HUES48 (cell line): ENCODE measurements at regions not wholly inside any gene's neighbourhood (a gene's known extent, or its start where the extent isn't known, plus 50 kb on each side); places are given as distances from the start of the nearest gene placed in this dataset.

Experiments used
- H3K27ac ChIP-seq: one replicate; pipeline ENCODE4 v1.7.0; 2013; ENCODE audit warnings: low read depth, low read length, inconsistent platforms
- H3K27me3 ChIP-seq: 2 replicates; pipeline ENCODE4 v1.6.1; 2013; ENCODE audit warnings: mild to moderate bottlenecking, low read length; ENCODE audit not compliant: control insufficient read depth, insufficient read depth
- H3K36me3 ChIP-seq: 2 replicates; pipeline ENCODE4 v1.6.1; 2013; ENCODE audit warnings: low read length; ENCODE audit not compliant: control insufficient read depth, insufficient read depth
- H3K4me1 ChIP-seq: 2 replicates; pipeline ENCODE4 v1.6.1; 2013; ENCODE audit warnings: mild to moderate bottlenecking, low read length; ENCODE audit not compliant: control insufficient read depth, insufficient read depth
- H3K4me3 ChIP-seq: 2 replicates; pipeline ENCODE4 v1.5.1; 2013; ENCODE audit warnings: mild to moderate bottlenecking, low read depth, low read length
- H3K9ac ChIP-seq: 2 replicates; pipeline ENCODE4 v1.6.1; 2013; ENCODE audit warnings: mild to moderate bottlenecking, low read depth, low read length, moderate library complexity
- H3K9me3 ChIP-seq: 2 replicates; pipeline ENCODE4 v1.6.1; 2013; ENCODE audit warnings: low read length; ENCODE audit not compliant: control insufficient read depth, insufficient read depth

DNA sequence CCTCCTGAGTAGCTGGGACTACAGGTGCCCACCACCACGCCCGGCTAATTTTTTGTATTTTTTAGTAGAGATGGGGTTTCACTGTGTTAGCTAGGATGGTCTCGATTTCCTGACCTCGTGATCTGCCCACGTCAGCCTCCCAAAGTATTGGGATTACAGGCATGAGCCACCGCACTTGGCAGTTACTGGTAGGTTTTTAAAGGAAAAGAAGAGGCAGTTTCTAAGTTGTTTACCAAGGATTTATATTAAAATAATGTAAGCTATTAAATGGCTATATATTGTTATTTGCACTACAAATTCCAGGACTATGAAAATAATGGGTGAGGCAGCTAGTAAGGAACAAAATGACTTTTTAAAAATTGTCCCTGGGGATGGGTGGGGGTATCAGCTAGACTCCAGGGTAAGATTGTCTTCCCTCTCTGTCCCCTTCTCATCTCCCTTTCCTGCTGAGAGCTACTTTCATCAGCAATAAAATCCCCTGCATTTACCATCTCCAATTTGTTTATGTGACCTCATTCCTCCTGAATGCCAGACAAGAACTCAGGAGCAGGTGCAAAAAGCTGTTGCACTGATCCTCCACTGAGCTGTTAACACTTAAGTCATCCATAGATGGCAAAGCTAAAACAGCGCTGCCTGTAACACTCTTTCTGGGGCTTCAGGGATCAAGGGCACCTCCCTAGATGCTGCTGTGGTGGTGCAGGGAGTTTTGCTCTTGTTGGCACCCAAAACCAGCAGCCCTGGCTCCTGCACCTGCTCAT is 165.2 kb downstream of the ZPLD1 start:
- Histone ChIP-seq H3K27me3 (no peaks in the 10 kb centered on the region), H3K27ac (no peak overlapping the region), H3K9me3 (no peaks in the 10 kb centered on the region), H3K36me3 (no peaks in the 10 kb centered on the region), H3K4me3 (no peak overlapping the region), H3K4me1 (no peaks in the 10 kb centered on the region), H3K9ac (no peak overlapping the region)

DNA sequence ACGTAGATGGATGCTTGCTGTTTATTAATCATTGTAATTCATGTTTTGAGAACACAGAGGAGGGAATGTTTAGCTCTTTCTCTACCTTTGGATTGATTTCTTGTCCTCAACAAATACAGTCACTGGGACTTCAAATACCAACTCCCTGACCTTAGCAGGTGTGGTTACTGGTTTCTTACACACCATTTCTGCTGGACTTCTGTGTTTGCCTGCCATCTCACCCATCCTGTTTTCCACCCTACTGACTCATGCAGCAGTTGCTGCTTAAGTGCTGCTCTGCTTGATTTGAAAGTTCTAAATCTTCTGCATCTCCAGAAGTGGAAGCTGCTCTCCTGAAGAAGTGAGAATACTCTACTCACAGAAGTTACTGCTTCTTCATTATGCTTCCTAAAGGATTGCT is 170.3 kb downstream of the ZPLD1 start:
- Histone ChIP-seq H3K27ac (no peak overlapping the region), H3K27me3 (no peaks in the 10 kb centered on the region), H3K9ac (no peak overlapping the region), H3K9me3 (no peaks in the 10 kb centered on the region), H3K4me1 (no peaks in the 10 kb centered on the region), H3K4me3 (no peak overlapping the region), H3K36me3 (no peaks in the 10 kb centered on the region)

DNA sequence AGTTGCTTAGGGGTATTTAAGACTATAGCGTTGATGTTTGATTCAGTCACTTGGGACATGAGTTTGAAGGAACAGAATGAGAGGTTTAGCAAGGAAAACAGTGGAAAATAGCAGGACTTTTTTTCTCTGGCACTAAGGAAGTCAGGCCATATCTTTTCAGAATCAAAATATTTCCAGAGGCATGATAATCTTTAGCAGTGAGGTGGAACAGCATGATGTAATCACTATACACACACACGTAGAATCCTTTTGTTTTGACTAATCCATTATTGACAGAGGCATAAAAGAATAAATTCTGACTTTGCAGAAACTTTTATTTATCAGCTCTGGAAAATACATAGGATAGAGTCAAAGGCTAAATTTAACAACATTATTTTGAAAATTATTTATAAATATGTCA is 174.1 kb downstream of the ZPLD1 start:
- H3K9me3 ChIP-seq = no peaks in the 10 kb centered on the region
- H3K27me3 ChIP-seq = no peaks in the 10 kb centered on the region
- H3K36me3 ChIP-seq = no peaks in the 10 kb centered on the region
- no peak overlapping the region for H3K4me3 ChIP-seq
- H3K9ac ChIP-seq = no peak overlapping the region
- H3K27ac ChIP-seq = no peak overlapping the region
- peaks cover 3% of the 10 kb centered on the region for H3K4me1 ChIP-seq

DNA sequence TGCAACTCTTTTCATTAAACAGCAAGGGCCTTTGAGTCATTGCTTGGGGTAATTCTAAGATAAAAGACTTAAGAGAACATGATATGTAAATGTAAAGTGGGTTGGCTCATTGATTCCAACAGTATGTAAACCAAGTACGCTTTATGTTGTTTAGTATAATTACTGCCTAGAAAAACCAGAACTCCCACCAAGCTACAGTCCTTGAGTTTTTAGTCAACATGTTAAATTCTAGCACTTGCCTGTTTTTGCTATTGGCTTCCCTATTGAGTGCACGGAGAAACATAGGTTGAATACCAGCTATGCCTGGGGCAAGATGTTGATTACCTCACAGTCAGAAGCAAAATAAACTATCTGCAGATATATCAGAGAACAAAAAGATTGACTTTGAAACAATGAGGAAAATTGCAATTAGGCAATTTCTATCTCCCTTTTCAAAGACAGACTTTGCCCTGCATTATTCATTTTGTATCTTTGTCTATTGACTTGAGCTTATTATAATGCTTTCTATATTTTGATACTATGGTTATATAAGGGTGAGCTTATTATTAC is 179.3 kb downstream of the ZPLD1 start:
- H3K9ac ChIP-seq = no peak overlapping the region
- no peaks in the 10 kb centered on the region for H3K36me3 ChIP-seq
- H3K4me1 ChIP-seq = peaks cover 13% of the 10 kb centered on the region
- no peaks in the 10 kb centered on the region for H3K27me3 ChIP-seq
- no peaks in the 10 kb centered on the region for H3K9me3 ChIP-seq
- H3K27ac ChIP-seq = no peak overlapping the region
- H3K4me3 ChIP-seq = no peak overlapping the region; the same call in 1 of the 2 replicates

DNA sequence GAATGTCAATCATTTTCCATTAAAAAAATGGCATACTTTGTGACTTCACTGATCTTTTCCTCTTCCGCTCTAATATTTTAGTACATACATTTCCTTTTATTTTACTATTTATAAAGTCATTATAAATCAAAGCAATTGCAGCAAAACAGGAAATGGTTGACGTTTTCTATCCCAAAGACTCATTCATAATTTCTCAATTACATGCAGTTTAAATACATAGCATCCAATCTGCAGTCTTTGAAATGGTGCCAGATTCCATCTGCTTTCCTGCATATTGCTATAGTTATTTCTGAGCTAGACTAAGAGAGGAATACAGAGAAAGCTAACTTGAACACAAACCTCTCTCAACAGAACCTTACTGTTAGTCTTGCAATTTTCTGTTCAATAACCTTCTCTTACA is 179.8 kb downstream of the ZPLD1 start:
- Histone ChIP-seq H3K9me3 (no peaks in the 10 kb centered on the region), H3K27me3 (no peaks in the 10 kb centered on the region), H3K4me1 (peaks cover 13% of the 10 kb centered on the region), H3K9ac (no peak overlapping the region), H3K27ac (no peak overlapping the region), H3K36me3 (no peaks in the 10 kb centered on the region), H3K4me3 (no peak overlapping the region)

DNA sequence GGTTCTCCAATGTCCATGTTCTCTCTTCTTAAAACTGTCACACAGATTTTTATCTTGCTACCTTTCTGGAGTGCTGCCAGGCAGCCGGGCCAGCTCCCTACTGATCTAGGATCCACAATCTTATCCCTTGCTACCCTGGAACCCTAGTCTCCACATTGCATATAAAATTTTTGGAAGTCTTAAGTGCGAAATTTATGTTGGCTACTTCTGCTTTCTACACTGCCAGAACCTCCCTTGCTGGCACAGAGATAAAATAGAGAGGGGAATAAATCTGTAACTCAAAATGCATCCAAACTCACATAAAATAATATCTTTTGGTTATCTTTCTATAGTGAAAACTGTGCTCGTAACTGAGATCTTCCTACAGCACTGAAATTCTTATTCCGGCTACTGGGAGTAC is 182.6 kb downstream of the ZPLD1 start:
- Histone ChIP-seq H3K27me3 (no peaks in the 10 kb centered on the region), H3K27ac (no peak overlapping the region), H3K9ac (no peak overlapping the region), H3K4me1 (peaks cover 13% of the 10 kb centered on the region), H3K36me3 (no peaks in the 10 kb centered on the region), H3K9me3 (no peaks in the 10 kb centered on the region), H3K4me3 (no peak overlapping the region)

DNA sequence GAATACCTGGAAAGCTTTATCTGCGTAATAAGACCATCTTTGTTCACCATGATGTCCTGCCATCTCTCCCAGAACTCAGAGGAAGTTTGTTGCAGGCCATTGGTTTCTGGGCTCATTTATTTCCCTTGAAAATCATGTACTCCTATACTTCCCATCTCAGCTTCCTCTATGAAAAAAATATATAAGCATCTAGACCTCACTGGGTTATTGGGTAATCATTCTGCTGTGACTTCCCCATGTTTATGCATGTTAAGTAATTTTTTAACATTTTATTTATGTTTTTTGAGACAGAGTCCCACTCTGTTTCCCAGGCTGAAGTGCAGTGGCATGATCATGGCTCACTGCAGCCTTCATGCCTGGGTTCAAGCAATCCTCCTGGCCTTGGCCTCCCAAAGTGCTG is 184.5 kb downstream of the ZPLD1 start:
- H3K9ac ChIP-seq = no peak overlapping the region
- no peaks in the 10 kb centered on the region for H3K9me3 ChIP-seq
- no peaks in the 10 kb centered on the region for H3K27me3 ChIP-seq
- H3K4me3 ChIP-seq = no peak overlapping the region
- H3K27ac ChIP-seq = no peak overlapping the region
- H3K36me3 ChIP-seq = no peaks in the 10 kb centered on the region
- H3K4me1 ChIP-seq = peaks cover 5% of the 10 kb centered on the region

DNA sequence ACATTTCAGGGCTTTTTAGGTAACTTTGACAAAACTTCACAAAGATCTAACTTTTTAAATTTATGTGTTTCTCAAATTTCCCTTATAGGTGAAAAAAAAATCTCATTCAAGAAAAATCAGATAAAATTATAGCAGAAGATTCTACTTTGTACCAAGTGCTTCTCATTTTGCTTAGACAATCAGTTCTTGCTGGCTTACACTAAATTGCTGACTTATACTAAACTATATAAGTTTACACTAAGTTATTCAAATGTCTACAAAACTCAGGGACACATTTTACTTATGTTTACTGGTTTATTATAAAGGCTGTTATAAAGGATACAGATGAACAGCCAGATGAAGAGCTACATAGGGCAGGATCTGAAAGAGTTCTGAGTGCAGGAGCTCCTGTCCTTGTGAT is 195.1 kb downstream of the ZPLD1 start:
- H3K36me3 ChIP-seq = no peaks in the 10 kb centered on the region
- no peak overlapping the region for H3K4me3 ChIP-seq
- H3K9ac ChIP-seq = no peak overlapping the region
- H3K27ac ChIP-seq = no peak overlapping the region
- H3K27me3 ChIP-seq = no peaks in the 10 kb centered on the region
- no peaks in the 10 kb centered on the region for H3K9me3 ChIP-seq
- H3K4me1 ChIP-seq = no peaks in the 10 kb centered on the region

DNA sequence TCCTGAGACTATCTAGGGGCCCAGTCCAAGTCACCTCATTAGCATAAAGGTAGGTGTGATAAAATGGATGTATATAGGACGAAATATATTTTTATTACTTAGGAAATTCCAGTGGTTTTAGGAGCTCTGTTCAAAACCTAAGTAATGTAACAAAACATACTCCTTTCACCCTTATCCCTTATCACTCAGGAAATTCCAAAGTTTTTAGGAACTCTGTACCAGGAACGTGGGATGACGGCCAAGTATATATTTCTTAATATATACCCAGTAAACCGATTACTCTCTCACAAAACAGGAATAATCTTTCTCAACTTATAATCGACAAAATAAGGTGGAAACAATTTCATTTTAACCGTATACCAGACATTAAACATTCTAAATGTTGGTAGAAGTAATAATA is 195.7 kb downstream of the ZPLD1 start:
- no peak overlapping the region for H3K9ac ChIP-seq

DNA sequence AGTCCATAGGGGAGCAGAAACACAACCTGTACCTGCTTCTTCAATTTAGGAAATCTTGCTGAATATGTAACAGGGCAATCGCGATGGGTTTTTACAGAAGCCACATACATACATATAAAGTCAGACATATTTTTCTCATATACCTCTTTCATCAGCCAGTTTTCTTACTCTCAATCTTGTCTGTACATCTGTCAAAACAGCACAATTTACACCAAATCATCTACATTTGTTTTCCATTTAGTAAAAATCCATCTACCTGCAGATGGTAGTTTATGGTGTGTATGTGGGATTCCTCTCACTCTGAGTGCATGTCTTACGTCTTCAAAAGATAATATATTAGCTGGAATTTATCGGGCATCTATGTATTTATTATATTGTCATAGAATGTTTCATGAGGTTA is 208.7 kb downstream of the ZPLD1 start:
- H3K4me1 ChIP-seq = no peaks in the 10 kb centered on the region
- H3K4me3 ChIP-seq = no peak overlapping the region
- no peak overlapping the region for H3K27ac ChIP-seq

More for the DNA sequence above, 195.7 kb downstream of the ZPLD1 start:
- no peaks in the 10 kb centered on the region for H3K27me3 ChIP-seq
- no peak overlapping the region for H3K4me3 ChIP-seq
- H3K36me3 ChIP-seq = no peaks in the 10 kb centered on the region
- H3K27ac ChIP-seq = no peak overlapping the region
- H3K4me1 ChIP-seq = no peaks in the 10 kb centered on the region
- H3K9me3 ChIP-seq = no peaks in the 10 kb centered on the region

DNA sequence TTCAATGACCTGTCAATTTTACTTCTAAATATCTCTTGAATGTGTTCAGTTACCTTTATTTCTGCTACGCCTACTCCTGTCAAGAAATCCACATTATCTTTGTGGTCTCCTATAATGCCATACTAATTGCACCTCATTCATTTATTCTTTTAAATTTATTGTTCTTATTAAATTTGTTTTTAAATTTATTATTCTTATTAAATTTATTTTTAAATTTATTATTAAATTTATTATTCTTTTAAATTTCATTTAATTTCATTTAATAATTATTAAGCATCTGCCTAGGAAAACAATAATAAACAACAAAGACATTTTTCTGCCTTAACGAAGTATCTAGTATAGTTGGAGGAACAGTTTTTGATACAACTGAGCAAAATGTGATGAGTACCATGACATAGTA is 211.7 kb downstream of the ZPLD1 start:
- Histone ChIP-seq H3K27me3 (no peaks in the 10 kb centered on the region), H3K4me1 (no peaks in the 10 kb centered on the region), H3K4me3 (no peak overlapping the region), H3K36me3 (no peaks in the 10 kb centered on the region), H3K9ac (no peak overlapping the region), H3K9me3 (no peaks in the 10 kb centered on the region), H3K27ac (no peak overlapping the region)

More for the DNA sequence above, 208.7 kb downstream of the ZPLD1 start:
- no peaks in the 10 kb centered on the region for H3K36me3 ChIP-seq
- no peaks in the 10 kb centered on the region for H3K27me3 ChIP-seq
- H3K9ac ChIP-seq = no peak overlapping the region
- no peaks in the 10 kb centered on the region for H3K9me3 ChIP-seq
